GM19035 (cell line): ENCODE measurements at regions not wholly inside any gene's neighbourhood (a gene's known extent, or its start where the extent isn't known, plus 50 kb on each side); places are given as distances from the start of the nearest gene placed in this dataset.
"Not testable (repeated sequence)": the region's sequence is repeated elsewhere in the genome, so short reads cannot be mapped to it uniquely, and the experiment has no call there.

Experiments
- ATAC-seq: cut with Tn5 transposase; IDR thresholded peaks from one replicate; pipeline ENCODE4 v1.9.1; 2021; ENCODE audit not compliant: unreplicated experiment

- no peak for ATAC-seq
Observed at GRCh38 chr18:59980188-59980637, 80.4 kb downstream of the PMAIP1 start.

DNA sequence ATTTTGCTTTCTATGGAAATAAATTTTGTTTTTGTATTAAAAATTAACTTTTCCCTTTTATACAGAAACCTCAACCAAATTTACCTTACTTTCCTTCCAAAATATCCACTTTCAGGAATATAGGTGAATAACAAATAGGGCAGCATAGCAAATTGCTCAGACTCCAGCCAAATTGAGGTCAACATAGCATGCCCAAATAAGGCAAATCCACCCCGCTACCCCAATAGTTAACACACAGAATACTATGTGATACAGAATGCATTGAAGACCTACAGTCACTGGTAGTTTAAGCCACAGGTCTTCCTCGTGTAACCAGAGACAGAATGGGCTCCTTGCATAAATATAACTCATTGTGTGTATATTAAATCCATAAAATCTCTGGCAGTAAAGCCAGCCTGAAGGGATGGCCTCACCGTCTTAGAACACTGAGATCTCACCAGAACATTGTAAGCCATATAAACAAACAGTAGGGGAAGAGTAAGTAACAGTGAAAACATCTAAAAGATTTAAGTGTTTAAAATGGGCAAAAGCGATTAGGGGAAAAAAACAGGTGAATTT is 72.2 kb downstream of the PMAIP1 start:
- no peak for ATAC-seq

DNA sequence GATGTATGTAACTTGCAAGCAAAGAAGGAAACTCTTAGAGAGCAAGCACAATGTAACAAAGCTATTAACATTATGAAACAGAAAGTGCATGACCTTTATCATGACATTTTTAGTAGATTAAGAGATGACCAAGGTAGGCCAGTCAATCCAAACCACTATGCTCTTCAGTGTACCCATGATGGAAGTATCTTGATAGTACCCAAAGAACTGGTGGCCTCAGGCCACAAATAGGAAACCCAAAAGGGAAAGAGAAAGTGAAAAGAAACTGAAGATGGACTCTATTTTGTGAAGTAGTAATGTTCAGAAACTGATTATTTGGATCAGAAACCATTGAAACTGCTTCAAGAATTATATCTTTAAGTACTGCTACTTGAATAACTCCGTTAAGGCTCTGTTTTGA is 71.3 kb downstream of the PMAIP1 start:
- peak; percentile 72 for ATAC-seq

- not testable (repeated sequence) for ATAC-seq
Observed at GRCh38 chr18:59969477-59970028, 69.8 kb downstream of the PMAIP1 start.

DNA sequence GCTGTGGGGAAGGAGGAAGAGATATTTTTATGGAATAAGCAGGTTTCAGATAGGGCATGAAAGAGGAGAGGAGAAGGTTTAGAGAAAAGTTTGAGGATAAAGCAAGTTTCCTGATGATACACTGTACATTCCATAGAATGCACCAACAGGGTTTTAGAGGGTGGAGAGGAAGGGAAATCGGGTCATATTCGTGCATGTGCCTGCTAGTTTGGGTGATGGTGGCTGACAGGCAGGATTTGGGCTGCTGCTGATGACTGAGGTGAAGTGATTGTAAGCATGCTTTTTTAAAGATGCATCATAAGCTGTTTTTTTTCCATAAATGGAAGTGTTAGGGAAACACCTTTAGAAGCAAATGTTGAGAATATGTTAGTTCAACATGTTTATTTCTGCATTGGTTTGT is 68.8 kb downstream of the PMAIP1 start:
- ATAC-seq, result no peak

DNA sequence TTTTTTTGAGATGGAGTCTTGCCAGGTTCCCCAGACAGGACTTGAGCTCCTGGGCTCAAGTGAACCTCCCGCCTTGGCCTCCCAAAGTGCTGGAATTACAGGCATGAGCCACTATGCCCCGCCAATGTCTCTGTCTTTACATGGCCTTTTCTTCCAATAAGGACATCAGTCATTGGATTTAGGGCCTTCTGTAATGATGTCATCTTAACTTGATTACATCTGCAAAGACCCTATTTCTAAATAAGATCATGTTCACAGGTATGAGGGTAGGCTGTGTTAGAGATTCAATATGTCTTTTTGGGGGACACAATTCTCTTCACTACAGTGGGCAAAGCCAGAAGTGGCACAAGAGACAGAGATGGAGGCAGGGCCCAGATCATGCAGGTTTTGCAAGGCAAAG is 68.1 kb downstream of the PMAIP1 start:
- ATAC-seq, result no peak

- ATAC-seq, result no peak
Observed at GRCh38 chr18:59966913-59967312, 67.1 kb downstream of the PMAIP1 start.

DNA sequence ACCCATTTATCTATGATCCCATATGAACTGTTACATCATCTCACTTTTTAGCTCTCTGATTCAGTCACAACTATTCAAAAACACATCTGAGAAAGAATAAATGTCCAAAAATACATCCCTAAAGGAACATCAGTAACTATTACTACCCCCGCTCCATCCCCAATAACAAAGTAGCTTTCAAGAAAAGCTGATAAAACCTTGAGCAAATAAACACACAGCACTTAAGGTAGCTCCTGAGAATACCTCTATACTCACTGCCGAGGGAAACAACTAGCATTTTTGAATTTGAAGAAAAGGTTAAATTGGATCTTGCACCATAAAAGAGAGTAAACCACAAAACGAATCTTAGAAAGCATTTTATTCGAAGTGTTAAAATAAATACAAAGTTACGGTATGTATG is 63.4 kb downstream of the PMAIP1 start:
- ATAC-seq, result no peak

DNA sequence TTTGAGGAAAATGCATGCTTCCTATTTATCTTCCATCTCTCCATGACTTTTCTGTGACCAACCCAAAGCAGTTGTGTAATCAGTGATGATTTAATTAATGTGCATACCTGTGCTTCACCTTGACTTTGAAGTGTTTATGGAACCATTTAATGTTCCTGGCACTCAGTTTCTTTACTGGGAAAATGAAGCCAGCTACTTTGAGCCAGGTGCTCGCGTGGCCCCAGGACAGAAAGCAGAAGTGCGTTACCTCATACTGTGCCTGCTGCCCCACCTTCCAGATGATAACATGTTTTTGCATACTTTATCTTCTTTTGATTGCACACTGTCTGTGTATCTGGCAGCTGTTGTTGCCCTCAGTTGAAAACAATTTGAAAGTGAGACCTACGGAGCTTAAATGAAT is 61.3 kb downstream of the PMAIP1 start:
- ATAC-seq, result peak; percentile 84

- ATAC-seq, result no peak
Observed at GRCh38 chr18:59960272-59960671, 60.5 kb downstream of the PMAIP1 start.

GRCh38 chr18:59959606-59960005 is 59.8 kb downstream of the PMAIP1 start:
- ATAC-seq, result no peak

DNA sequence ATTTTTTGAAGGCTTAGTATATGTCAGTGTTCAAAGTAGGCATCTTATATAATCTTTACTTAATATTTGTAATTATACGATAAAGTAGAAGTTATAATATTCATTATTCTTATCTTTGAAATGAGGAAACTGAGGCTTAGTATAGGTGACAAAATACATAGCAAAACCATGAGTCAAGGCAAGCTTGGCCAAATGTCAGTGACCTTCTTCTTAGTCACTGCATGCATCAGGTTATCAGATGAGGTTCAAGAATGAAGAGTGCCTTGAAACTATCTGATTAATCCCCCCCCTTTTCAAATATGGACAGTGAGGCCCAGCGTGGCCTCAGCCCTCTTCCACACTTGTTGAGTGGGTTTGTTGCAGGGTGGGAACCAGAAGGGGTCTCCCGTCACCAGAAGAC is 59.3 kb downstream of the PMAIP1 start:
- no peak for ATAC-seq

DNA sequence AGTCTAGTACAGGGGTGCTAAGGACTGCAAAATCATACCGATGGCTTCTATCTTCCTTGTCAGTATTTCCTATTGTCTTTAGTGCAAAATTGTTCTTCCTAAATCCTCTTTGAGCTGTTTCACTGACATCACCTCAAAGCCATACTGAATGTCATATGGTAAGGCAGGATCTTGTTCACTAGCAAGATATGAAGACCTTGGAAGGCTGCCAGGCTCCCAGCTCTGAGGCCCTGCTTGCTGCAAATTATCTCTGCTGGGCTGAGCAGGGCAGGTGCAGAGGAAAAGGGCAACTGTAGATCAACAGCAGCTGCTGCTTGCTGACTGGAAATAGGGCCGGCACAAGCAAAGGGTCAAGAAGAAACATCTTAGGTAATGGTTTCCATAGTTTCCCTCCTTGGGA is 58.2 kb downstream of the PMAIP1 start:
- ATAC-seq, result no peak

DNA sequence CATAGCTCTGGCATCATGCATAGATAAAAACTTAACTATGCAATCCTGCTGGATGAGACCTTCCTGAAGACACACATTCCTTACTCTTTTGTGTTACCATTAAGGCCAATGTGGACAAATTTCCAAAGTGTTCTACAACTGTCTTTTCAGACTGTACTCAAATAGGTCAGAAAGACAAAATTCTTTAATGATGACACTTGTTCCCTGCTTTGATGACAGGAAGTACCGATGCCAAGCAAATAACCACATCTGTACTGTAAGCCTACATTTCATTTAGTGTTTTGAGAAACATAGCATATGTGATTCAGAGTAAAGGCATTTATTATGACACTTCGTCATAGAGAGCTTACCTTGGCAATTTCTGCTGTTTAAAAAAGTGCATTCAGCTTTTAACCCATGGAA is 55.0 kb downstream of the PMAIP1 start:
- ATAC-seq, result no peak

GRCh38 chr18:59954241-59954640 is 54.4 kb downstream of the PMAIP1 start:
- ATAC-seq, result no peak
